ENCODE measurements at regions not wholly inside any gene's neighbourhood (a gene's known extent, or its start where the extent isn't known, plus 50 kb on each side); places are given as distances from the start of the nearest gene placed in this dataset.
A peak's percentile ranks its signal among the peaks of the same experiment; 100 is the strongest.

DNA sequence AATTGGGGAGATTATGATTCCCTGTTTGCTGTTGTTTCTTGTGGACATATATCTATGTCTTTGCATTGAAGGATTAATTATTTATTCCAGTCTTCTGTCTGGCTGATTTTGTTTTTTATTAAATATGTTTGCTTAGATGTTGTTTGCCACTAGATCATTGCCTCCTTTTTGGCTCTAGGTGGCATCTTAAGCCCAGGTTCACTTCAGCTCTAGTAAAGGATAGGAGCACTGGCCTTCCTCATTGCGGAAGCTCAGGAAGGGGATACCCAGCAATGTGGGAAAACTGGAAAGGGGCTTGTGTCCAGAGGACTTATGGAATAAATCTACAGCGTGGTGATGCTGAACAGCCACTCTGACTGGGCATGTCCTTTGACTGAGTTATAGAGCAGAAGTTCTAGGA is 821.6 kb downstream of the PDCD6IP start (continued):
- TF ChIP-seq ZNF423 (CRISPR knock-in tag; IDR thresholded peaks at IDR 0.05) (no peak), FOXP1 (CRISPR knock-in tag; IDR thresholded peaks at IDR 0.05; ENCODE audit: borderline replicate concordance) (no peak), CREB1 (CRISPR knock-in tag; IDR thresholded peaks at IDR 0.05) (no peak), ZNF396 (CRISPR knock-in tag; IDR thresholded peaks at IDR 0.05; ENCODE audit: borderline replicate concordance) (no peak), NFE2L1 (CRISPR knock-in tag; IDR thresholded peaks at IDR 0.05) (no peak)
- TF ChIP-seq, protein P1, sequence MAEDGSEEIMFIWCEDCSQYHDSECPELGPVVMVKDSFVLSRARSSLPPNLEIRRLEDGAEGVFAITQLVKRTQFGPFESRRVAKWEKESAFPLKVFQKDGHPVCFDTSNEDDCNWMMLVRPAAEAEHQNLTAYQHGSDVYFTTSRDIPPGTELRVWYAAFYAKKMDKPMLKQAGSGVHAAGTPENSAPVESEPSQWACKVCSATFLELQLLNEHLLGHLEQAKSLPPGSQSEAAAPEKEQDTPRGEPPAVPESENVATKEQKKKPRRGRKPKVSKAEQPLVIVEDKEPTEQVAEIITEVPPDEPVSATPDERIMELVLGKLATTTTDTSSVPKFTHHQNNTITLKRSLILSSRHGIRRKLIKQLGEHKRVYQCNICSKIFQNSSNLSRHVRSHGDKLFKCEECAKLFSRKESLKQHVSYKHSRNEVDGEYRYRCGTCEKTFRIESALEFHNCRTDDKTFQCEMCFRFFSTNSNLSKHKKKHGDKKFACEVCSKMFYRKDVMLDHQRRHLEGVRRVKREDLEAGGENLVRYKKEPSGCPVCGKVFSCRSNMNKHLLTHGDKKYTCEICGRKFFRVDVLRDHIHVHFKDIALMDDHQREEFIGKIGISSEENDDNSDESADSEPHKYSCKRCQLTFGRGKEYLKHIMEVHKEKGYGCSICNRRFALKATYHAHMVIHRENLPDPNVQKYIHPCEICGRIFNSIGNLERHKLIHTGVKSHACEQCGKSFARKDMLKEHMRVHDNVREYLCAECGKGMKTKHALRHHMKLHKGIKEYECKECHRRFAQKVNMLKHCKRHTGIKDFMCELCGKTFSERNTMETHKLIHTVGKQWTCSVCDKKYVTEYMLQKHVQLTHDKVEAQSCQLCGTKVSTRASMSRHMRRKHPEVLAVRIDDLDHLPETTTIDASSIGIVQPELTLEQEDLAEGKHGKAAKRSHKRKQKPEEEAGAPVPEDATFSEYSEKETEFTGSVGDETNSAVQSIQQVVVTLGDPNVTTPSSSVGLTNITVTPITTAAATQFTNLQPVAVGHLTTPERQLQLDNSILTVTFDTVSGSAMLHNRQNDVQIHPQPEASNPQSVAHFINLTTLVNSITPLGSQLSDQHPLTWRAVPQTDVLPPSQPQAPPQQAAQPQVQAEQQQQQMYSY (CRISPR knock-in tag; IDR thresholded peaks at IDR 0.05): no peak

DNA sequence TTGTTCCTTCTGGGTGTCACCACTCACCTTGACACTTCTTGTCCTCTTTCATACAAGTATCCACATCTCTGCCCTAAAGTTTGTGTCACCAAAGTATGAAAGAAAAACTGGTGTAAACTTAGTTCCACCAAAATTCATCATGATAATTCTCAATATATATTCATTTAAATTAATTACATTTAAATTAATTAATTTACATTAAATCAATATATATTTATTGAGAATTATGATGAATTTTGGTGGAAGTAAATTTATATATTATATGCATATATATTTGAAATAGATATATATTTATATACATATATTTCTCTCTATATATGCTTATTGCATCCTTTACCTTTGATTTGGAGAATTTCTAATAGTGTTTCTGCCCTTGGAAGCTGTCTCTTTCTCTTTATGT is 828.3 kb downstream of the PDCD6IP start:
- DNase-seq (ENCODE audit: low spot score): no peak
- no peaks in the 10 kb centered on the region for H3K4me1 Mint-ChIP-seq
- ChIA-PET POLR2A (no interaction called here), CTCF (no interaction called here)
- no peaks in the 10 kb centered on the region; the same call in 1 of the 2 replicates for H3K36me3 Mint-ChIP-seq
- H3K27me3 Mint-ChIP-seq (ENCODE audit: low read depth): no peaks in the 10 kb centered on the region
- peaks cover 9% of the 10 kb centered on the region for H3K9me3 Mint-ChIP-seq
- ATAC-seq: no peak
- TF ChIP-seq GABPB1 (CRISPR knock-in tag; IDR thresholded peaks at IDR 0.05) (no peak), HMGA2 (CRISPR knock-in tag; IDR thresholded peaks at IDR 0.05) (peak; percentile 94)
- no peak overlapping the region for H3K4me3 Mint-ChIP-seq
- H3K27ac Mint-ChIP-seq: no peak overlapping the region

DNA sequence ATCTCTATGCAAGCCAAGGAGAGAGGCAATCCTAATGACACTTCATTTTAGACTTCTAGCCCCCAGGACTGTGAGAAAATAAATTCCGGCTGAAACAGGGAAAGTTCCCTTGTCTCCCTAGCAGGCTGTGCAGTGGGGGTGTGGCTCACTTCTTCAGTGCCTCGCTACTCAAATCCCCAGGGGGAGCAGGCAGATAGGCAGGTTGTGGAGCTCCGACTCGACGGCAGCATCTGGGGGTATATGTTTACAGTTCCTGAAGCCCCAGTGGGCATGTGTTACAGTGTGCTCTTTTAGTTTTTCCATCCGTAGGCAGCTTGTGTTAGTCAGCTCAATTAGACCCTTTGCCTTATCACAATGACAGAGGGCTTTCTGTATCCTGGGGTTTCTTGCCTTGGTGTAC is 836.5 kb downstream of the PDCD6IP start:
- Mint-ChIP-seq H3K4me3 (no peak overlapping the region), H3K4me1 (peaks cover 14% of the 10 kb centered on the region), H3K9me3 (peaks cover 19% of the 10 kb centered on the region), H3K36me3 (no peaks in the 10 kb centered on the region), H3K27ac (no peak overlapping the region), H3K27me3 (ENCODE audit: low read depth) (no peaks in the 10 kb centered on the region)
- ChIA-PET POLR2A (no interaction called here), CTCF (no interaction called here)
- DNase-seq (ENCODE audit: low spot score) (no peak), ATAC-seq (no peak)
- no peak for TF ChIP-seq KAT7 (CRISPR knock-in tag; IDR thresholded peaks at IDR 0.05; ENCODE audit: borderline replicate concordance)
- no peak for TF ChIP-seq IRF2 (CRISPR knock-in tag; IDR thresholded peaks at IDR 0.05; ENCODE audit: borderline replicate concordance, low read depth)
- TF ChIP-seq SOX15 (CRISPR knock-in tag; IDR thresholded peaks at IDR 0.05): no peak
- no peak for TF ChIP-seq NFYB (CRISPR knock-in tag; conservative IDR thresholded peaks at IDR 0.05; ENCODE audit: low read depth)
- TF ChIP-seq CREB1 (CRISPR knock-in tag; IDR thresholded peaks at IDR 0.05): no peak
- no peak for TF ChIP-seq CREM (CRISPR knock-in tag; IDR thresholded peaks at IDR 0.05)
- TF ChIP-seq, protein P2, sequence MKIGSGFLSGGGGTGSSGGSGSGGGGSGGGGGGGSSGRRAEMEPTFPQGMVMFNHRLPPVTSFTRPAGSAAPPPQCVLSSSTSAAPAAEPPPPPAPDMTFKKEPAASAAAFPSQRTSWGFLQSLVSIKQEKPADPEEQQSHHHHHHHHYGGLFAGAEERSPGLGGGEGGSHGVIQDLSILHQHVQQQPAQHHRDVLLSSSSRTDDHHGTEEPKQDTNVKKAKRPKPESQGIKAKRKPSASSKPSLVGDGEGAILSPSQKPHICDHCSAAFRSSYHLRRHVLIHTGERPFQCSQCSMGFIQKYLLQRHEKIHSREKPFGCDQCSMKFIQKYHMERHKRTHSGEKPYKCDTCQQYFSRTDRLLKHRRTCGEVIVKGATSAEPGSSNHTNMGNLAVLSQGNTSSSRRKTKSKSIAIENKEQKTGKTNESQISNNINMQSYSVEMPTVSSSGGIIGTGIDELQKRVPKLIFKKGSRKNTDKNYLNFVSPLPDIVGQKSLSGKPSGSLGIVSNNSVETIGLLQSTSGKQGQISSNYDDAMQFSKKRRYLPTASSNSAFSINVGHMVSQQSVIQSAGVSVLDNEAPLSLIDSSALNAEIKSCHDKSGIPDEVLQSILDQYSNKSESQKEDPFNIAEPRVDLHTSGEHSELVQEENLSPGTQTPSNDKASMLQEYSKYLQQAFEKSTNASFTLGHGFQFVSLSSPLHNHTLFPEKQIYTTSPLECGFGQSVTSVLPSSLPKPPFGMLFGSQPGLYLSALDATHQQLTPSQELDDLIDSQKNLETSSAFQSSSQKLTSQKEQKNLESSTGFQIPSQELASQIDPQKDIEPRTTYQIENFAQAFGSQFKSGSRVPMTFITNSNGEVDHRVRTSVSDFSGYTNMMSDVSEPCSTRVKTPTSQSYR (CRISPR knock-in tag; IDR thresholded peaks at IDR 0.05): no peak
- TF ChIP-seq ATF1 (CRISPR knock-in tag; IDR thresholded peaks at IDR 0.05): no peak

DNA sequence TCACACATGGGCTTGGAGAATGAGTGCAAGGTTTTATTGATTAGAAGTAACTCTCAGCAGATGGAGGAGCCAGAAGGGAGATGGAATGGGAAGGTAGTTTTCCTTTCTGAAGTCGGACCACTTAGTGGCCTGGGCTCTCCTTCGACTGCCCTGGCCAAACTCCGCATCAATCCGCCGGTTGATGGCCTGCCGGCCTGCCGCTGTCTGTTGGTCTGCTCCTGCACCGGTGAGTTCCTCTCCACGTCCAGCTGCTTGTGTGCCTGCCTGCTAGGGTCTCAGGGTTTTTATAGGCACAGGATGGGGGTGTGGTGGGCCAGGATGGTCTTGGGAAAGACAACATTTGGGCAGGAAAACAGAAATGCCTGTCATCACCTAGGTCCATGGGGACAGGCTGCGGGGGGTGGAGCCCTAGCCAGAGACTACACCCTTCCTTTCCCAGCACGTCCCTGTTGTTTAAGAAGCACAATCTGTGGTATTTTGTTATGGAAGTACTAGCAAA is 837.0 kb downstream of the PDCD6IP start:
- no peak overlapping the region for H3K27ac Mint-ChIP-seq
- POLR2A ChIA-PET: no interaction called here
- H3K4me3 Mint-ChIP-seq: no peak overlapping the region
- TF ChIP-seq PRRX2 (CRISPR knock-in tag; IDR thresholded peaks at IDR 0.05) (no peak), KAT7 (CRISPR knock-in tag; IDR thresholded peaks at IDR 0.05; ENCODE audit: borderline replicate concordance) (no peak), JAZF1 (CRISPR knock-in tag; IDR thresholded peaks at IDR 0.05) (no peak), ETV6 (CRISPR knock-in tag; IDR thresholded peaks at IDR 0.05) (no peak)
- TF ChIP-seq, protein P3, sequence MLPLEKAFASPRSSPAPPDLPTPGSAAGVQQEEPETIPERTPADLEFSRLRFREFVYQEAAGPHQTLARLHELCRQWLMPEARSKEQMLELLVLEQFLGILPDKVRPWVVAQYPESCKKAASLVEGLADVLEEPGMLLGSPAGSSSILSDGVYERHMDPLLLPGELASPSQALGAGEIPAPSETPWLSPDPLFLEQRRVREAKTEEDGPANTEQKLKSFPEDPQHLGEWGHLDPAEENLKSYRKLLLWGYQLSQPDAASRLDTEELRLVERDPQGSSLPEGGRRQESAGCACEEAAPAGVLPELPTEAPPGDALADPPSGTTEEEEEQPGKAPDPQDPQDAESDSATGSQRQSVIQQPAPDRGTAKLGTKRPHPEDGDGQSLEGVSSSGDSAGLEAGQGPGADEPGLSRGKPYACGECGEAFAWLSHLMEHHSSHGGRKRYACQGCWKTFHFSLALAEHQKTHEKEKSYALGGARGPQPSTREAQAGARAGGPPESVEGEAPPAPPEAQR (CRISPR knock-in tag; IDR thresholded peaks at IDR 0.05): no peak
- DNase-seq (ENCODE audit: low spot score) (no peak), ATAC-seq (peak; percentile 30; the same call in 1 of the 2 replicates)
- H3K36me3 Mint-ChIP-seq: no peaks in the 10 kb centered on the region
- CTCF ChIA-PET: no interaction called here
- peaks cover 19% of the 10 kb centered on the region for H3K4me1 Mint-ChIP-seq
- H3K9me3 Mint-ChIP-seq: peaks cover 19% of the 10 kb centered on the region
- H3K27me3 Mint-ChIP-seq (ENCODE audit: low read depth): no peaks in the 10 kb centered on the region

Data from WTC11 (cell line).